ENCODE measurements at regions not wholly inside any gene's neighbourhood (a gene's known extent, or its start where the extent isn't known, plus 50 kb on each side); places are given as distances from the start of the nearest gene placed in this dataset.

DNA sequence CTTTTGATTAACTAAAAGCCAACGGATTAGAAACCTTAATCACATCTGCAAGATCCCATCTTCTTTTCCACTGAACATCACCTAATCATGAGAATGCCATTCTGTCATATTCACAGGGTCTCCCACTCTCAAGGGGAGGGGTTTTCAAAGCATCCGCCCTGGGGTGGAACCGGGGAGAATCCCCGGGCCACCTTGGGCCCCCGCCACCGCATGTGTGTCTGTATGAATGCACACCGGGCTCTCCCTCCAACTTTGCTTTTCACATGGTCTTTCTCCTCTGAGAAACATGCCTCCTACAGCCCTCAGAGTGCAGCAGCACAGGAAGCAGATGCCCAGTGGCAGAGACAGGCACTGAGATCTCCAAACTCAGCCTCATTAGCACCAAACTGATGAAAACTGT, 233.2 kb upstream of the PPP2R2D start:
- no peak for DNase-seq (ENCODE audit: low read depth, low spot score)

DNA sequence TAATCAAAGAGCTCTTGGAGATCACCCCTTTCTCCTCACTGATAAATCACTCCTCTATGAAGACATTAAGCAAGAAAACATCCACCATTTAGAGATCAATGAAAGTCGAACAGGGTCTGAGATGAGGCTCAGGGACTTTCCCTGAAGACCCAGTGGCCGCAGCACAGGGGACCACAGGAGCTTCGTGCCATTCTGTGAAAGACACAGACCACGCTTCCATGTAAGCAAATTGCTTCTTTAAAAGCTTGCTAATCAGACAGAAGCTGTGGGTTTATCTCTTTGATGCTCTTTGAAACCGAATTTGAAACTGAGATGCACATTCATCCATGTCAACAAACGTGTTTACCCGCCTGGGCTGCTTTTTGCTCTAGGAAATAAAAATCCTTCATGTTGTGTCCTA, 231.9 kb upstream of the PPP2R2D start:
- DNase-seq (ENCODE audit: low read depth, low spot score) = no peak

DNA sequence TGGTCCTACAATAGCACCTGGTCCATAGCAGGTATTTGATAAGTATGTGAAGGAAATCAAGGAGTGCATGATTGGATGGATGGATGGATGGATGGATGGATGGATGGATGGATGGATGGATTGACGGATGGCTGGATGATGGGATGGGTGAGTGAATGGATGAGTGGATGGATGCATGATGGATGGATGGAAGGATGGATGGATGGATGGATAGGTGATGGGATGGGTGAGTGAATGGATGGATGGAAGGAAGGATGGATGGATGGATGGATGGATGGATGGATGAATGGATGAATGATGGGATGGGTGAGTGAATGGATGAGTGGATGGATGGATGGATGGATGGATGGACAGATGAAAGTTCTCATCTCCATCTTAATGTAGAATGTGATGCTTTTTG, 231.0 kb upstream of the PPP2R2D start:
- no peak for DNase-seq (ENCODE audit: low read depth, low spot score)

GRCh38 chr10:131670341-131670740, 230.5 kb upstream of the PPP2R2D start:
- DNase-seq (ENCODE audit: low read depth, low spot score) = no peak

- DNase-seq (ENCODE audit: low read depth, low spot score) = no peak
These were observed 227.4 kb upstream of the PPP2R2D start for GRCh38 chr10:131673396-131673795.

DNA sequence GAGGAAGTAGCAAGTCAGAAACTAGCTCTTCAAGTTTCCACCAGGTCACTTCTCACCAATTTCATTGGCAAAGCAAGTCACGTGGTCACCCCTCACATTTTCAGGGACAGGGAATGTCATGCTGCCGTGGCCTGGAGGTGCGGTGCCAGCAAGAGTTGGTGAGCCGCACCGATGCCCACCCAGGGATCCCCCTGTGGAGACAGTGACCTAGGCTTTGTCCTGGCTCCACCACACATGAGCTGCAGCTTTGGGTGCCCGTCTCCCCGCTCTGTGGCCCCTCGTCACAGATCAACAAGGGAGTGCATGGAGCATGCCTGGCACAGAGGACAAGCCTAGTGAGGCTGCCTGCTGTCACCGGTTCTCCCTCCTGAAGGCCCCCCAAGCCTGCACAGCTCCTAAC, 226.7 kb upstream of the PPP2R2D start:
- DNase-seq (ENCODE audit: low read depth, low spot score) = no peak

GRCh38 chr10:131675104-131675503, 225.7 kb upstream of the PPP2R2D start:
- DNase-seq (ENCODE audit: low read depth, low spot score) = no peak

- no peak for DNase-seq (ENCODE audit: low read depth, low spot score)
These were observed 224.6 kb upstream of the PPP2R2D start for GRCh38 chr10:131676046-131676799.

DNA sequence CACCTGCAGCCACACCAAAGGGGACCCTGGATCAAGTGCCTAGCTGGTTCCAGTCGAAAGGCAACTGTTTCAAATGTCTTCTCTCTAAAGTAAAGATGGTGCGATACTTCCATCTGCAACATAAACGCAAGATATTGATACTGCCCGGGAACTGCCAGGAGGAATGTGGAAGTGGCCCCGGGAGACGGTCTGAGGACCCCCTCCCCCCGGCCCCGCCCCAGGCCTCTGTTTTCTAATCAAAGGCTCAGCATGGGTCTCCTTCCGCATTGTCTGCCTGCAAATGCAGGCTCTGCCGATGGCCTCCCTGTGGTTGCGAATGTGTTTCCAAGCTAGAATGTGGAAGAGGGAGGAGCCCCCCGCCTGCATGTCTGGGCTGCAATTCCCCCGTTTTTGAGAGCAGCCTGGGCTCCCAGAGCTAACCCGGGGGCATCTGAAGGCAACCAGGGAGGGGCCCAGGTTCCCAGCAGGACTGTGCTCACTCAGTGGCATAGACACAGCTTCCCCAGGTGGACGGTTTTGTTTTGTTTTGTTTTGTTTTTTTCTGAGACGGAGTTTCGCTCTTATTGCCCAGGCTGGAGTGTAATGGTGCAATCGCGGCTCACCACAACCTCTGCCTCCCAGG, 223.9 kb upstream of the PPP2R2D start:
- DNase-seq (ENCODE audit: low read depth, low spot score) = no peak

DNA sequence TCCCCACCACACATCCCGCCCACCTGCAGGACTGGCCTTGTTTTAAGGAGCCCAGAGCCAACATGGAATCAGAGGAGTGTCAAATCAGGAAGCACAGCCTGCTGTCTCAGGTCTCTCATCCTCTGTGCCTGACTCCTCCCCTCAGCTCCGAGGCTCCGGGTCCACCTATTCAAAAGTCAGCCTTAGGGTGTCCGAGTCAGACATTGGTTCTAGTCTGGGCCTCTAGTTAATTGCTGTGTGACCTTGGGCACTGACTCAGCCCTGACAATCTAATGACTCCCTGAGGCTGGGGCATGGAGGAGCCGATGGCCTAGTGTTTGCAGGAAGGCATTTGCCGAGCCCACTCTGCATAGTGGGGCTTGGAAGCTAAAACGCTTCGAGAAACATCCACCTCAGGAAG, 223.1 kb upstream of the PPP2R2D start:
- no peak for DNase-seq (ENCODE audit: low read depth, low spot score)

DNA sequence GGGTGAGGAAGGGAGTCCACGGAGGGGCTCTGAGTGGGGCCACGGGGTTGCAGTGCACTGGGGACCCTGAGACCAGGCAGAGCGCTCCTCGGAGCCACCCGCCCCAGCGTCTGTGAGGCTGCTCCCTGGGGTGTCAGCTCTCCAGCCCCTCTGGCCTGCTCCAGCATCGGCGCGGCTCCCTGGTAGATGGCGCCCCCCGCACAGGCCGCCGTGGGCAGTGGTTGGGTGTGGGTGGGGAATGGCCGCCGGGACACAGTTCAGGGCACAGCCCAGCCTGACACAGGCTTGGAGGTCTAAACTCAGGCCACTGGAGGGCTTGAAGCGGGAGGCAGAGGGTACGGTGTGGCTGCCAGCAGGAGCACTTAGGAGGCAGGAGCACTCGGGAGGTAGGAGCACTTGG, 222.6 kb upstream of the PPP2R2D start:
- no peak for DNase-seq (ENCODE audit: low read depth, low spot score)

- DNase-seq (ENCODE audit: low read depth, low spot score) = no peak
These were observed 222.2 kb upstream of the PPP2R2D start for GRCh38 chr10:131678613-131679012.

GRCh38 chr10:131679926-131680325, 220.9 kb upstream of the PPP2R2D start:
- no peak for DNase-seq (ENCODE audit: low read depth, low spot score)

DNA sequence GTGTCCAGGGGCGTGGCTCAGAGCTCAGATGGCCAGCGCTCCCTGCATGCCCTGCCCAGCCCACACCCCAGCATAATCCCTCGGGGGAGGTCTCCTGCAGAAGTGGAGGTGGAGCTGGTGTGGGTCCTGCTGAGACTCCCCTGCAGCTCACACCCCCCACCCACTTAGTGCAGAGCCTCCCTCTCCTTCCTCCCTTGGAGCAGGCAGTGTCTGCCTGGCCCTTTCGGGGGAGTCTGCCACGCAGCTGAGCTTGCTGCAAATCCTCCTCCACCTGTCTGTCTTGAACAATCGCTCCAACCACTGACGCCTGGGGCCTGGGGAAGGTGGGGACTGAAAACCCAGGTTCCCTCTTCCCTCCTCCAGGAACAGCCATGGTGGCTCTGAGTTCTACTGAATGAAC, 219.7 kb upstream of the PPP2R2D start:
- DNase-seq (ENCODE audit: low read depth, low spot score) = no peak

- no peak for DNase-seq (ENCODE audit: low read depth, low spot score)
These were observed 219.2 kb upstream of the PPP2R2D start for GRCh38 chr10:131681656-131682055.

DNA sequence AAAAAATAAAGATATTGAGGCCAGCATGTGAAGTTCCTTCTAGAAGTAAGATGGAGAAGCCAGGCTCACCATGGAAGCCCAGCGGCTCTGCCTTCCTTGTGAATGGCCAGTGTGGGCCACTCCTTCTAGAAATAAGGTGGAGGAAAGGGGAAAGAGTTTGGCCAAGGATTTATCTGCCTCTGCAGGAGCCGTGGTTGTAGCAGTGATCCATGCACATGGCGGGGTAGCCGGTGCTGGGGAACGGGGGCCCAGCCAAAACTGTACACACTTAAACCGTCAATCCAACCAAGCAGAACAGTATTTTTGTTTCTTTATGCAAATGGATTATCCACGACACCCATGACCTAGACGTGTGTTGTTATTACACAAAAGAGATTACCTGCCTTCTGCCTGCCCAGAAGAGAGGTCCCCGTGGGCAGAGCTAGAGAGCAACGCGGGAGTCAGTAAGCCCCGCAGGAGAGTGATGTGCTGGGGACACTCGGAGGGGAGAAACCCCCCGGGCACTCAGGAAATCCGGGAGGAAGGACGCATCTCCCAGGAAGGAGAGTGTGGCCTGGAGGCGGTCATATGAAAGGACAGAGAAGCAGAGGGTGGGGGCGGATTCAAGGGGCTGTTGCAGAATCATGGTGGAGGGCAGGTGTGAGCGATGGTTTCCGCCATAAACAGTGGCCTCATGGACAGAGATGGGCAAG, 218.4 kb upstream of the PPP2R2D start:
- DNase-seq (ENCODE audit: low read depth, low spot score) = no peak

- DNase-seq (ENCODE audit: low read depth, low spot score) = no peak
These were observed 217.4 kb upstream of the PPP2R2D start for GRCh38 chr10:131683281-131683861.

GRCh38 chr10:131683941-131684340, 216.9 kb upstream of the PPP2R2D start:
- no peak for DNase-seq (ENCODE audit: low read depth, low spot score)

GRCh38 chr10:131685007-131685406, 215.8 kb upstream of the PPP2R2D start:
- DNase-seq (ENCODE audit: low read depth, low spot score) = no peak

DNA sequence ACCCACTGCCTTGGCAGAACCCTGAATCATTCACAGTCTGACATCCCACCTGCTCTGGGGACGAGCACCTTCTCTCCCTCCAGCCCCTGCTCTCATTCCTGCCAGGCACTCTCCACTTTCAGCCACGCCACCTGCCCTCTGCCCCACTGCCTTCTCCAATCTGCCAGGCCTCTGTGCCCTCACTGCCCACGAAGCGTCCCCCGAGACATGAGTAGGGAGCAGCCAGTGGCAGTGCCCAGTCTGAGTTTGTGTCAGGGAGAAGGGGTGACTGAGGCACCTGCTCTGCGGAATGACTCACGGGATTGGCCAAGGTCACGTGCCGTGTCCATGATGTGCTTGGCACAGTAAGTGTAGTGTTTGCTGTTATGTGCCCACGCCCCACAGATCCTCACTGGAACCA, 215.2 kb upstream of the PPP2R2D start:
- DNase-seq (ENCODE audit: low read depth, low spot score) = no peak

GRCh38 chr10:131686781-131687420, 213.9 kb upstream of the PPP2R2D start:
- DNase-seq (ENCODE audit: low read depth, low spot score) = no peak

DNA sequence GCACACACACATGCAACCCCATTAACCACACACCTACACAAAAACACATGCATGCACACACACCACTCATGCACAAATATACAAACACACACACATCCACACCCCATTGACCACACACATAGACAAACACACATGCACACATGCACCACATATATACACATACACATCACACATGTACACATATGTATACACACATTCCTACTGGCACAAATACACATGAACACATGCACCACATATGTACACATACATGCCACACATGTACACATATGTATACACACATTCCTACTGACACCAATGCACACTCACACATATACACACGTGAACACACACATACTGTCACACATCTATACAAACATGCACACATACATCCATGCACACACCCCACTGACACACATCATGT, 212.5 kb upstream of the PPP2R2D start:
- no peak for DNase-seq (ENCODE audit: low read depth, low spot score)

Data from astrocyte of the hippocampus (primary cell).